NOMO-1 (cell line): ENCODE measurements at regions not wholly inside any gene's neighbourhood (a gene's known extent, or its start where the extent isn't known, plus 50 kb on each side); places are given as distances from the start of the nearest gene placed in this dataset.

Experiments
- DNase-seq, 2 experiments: peaks; one replicate each; lab custom pipeline; 2025; ENCODE audit not compliant: unreplicated experiment in 2 of 2; lab: John Stamatoyannopoulos, UW

- peak in 1 of 2 experiments; percentile 9 for DNase-seq
Observed at GRCh38 chr17:17416400-17417360, 60.1 kb upstream of the MED9 start.

- no peak for DNase-seq
Observed at GRCh38 chr17:17417718-17418181, 59.0 kb upstream of the MED9 start.

GRCh38 chr17:17419166-17419565 lies 57.6 kb upstream of the MED9 start:
- DNase-seq, result no peak

GRCh38 chr17:17419631-17420030 lies 57.2 kb upstream of the MED9 start:
- no peak for DNase-seq

GRCh38 chr17:17420082-17420481 lies 56.7 kb upstream of the MED9 start:
- DNase-seq, result no peak

- DNase-seq, result no peak
Observed at GRCh38 chr17:17420561-17421269, 56.1 kb upstream of the MED9 start.

- no peak for DNase-seq
Observed at GRCh38 chr17:17421346-17422216, 55.2 kb upstream of the MED9 start.

- no peak for DNase-seq
Observed at GRCh38 chr17:17422217-17422610, 54.6 kb upstream of the MED9 start.

- DNase-seq, result no peak
Observed at GRCh38 chr17:17422641-17423040, 54.2 kb upstream of the MED9 start.

- DNase-seq, result no peak
Observed at GRCh38 chr17:17423656-17424055, 53.1 kb upstream of the MED9 start.

- DNase-seq, result no peak
Observed at GRCh38 chr17:17424552-17424951, 52.2 kb upstream of the MED9 start.

GRCh38 chr17:17425005-17425404 lies 51.8 kb upstream of the MED9 start:
- no peak for DNase-seq

GRCh38 chr17:17425591-17425990 lies 51.2 kb upstream of the MED9 start:
- no peak for DNase-seq

GRCh38 chr17:17426184-17426583 lies 50.6 kb upstream of the MED9 start:
- DNase-seq, result no peak
